ENCODE measurements at regions not wholly inside any gene's neighbourhood (a gene's known extent, or its start where the extent isn't known, plus 50 kb on each side); places are given as distances from the start of the nearest gene placed in this dataset.

GRCh38 chr21:26784974-26785373, 60.2 kb downstream of the ADAMTS1 start:
- DNase-seq (ENCODE audit: low spot score), result no peak

- DNase-seq (ENCODE audit: low spot score), result no peak
Measured at GRCh38 chr21:26783466-26784195, 61.6 kb downstream of the ADAMTS1 start.

GRCh38 chr21:26782747-26783146, 62.5 kb downstream of the ADAMTS1 start:
- no peak for DNase-seq (ENCODE audit: low spot score)

DNA sequence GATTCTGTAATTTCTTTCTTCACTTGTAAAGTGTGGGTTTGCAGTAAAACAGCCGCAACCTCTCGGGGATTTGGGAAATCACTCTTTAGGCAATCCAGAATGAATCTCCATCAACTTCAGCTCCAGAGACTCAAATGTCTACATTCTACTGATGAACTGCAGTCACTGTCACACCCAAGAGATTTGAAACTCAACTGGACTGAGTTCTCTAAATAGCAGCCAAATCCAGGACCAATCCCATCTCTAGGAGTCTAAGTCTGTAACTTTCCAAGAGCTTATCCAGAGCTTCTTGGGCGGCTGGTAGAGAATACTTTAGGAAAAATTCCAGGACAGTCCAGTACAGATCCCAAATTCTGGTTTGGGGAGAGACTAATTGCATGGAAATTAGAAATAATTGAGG, 62.9 kb downstream of the ADAMTS1 start:
- no peak for DNase-seq (ENCODE audit: low spot score)

GRCh38 chr21:26781331-26781730, 63.9 kb downstream of the ADAMTS1 start:
- no peak for DNase-seq (ENCODE audit: low spot score)

DNA sequence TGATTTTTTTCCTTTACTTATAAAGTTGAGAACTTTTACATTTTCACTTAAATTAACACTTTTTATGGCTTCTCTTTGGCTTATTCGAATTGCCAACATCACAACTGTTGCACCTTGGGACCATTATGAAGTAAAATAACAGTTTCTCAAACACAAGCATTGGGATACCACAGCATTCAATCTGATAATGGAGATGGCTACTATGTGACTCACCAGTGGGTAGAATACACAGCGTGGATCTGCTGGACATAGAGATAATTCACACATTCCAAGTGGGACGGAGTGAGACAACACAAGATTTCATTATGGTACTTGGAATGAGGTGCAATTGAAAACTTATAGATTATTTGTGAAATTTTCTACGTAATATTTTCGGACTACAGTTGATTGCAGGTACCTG, 68.0 kb downstream of the ADAMTS1 start:
- DNase-seq (ENCODE audit: low spot score), result no peak

GRCh38 chr21:26776310-26777021, 68.7 kb downstream of the ADAMTS1 start:
- DNase-seq (ENCODE audit: low spot score), result no peak

DNA sequence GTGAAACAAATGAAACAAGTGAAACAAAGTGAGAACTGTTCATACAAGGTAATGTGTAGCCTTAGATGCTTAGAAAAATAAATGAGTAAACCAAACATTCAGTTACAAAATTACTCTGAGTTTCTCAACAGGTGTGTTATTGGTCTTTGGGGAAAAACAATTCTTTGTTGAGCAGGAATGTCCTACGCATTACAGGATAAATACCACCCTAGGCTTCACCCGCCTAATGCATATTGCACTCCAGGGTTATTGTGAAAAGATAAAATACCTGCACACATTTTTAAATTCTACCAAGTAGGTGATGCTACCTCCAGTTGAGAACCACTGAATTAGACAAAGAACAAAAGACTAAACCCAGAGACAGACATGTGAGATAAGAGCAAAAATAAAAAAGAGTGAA, 72.2 kb downstream of the ADAMTS1 start:
- no peak for DNase-seq (ENCODE audit: low spot score)

DNA sequence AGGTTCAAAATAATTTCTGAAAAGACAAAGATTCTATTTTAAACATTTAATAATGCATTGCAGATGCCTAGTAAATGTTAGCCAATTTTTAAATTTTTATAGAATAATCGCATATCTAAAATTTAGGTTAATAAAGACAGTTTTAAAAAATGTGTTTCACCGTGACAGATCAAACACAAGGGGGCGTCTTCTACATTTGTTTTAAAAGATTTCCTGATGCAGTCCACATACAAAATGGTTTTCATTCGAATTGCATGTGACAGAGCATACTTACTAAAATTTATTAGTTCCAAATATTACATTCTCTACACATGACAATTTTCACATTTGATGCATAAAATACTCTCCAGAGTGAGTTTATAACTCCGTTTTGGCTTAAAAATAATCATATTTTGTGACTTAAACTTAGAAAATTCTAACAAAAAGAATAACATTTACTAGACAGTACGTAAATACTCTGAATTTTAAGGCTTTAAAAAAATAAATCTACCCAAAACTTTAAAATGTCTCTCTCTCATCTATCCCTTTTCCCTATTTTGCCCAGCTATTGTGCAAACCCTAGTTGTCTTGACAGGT, 75.5 kb downstream of the ADAMTS1 start:
- no peak for DNase-seq (ENCODE audit: low spot score)

DNA sequence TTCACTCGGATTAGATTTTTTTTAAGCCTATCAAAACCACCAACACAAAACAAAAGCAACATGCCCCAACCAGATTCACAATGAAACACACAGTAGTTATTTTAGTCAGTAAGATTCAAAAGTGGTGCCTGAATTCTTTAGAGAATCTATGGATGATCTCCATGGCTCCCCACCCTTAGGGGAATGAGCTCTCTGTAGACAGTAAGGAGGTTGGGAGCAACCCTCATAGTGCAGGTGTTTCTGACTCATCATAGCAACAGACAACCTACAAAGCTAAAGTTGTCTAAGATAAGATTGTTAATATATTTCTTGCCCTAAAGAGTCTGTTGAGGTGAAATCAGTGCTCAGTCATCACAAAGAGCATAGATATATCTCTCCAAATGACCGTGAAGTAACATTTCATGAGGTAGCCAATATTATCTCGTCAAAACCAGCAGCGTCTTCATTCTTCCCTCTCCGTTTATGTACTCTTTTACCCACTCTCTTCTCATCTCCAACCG, 78.3 kb downstream of the ADAMTS1 start:
- DNase-seq (ENCODE audit: low spot score), result no peak

DNA sequence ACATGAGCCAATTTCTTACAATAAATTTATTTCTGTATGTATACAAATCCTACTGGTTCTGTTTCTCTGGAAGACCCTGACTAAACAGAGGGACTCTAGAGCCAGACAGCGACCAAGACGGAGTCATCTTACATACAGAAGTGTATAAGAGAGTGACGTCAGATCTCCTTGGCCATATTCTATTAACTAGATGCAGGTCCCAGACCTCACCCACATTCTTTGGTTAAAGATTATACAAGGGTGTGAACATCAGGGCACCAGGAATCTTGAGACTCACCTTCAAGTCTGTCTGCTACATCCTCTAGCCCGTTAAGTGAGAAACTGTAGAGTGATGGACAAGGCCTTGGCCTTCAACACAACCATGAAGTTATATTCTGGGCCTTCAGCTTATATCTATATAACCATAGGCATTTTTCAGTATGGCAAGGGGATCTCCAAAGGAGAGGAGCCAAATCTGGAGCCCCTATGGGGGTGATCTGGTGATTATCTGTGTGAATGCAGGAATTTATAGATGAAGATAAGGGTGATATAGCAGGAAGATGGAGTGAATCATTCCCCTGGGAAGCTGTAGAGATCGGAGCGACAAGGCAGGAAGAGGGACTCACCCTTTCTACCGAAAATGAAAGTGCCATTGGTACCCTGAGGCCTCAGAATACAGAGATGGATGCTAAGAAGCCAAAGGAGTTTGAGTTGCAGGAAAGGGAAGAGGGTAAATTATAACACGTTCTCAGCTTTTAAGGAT, 83.9 kb downstream of the ADAMTS1 start:
- no peak for DNase-seq (ENCODE audit: low spot score)

- no peak for DNase-seq (ENCODE audit: low spot score)
Measured at GRCh38 chr21:26759731-26760130, 85.5 kb downstream of the ADAMTS1 start.

- no peak for DNase-seq (ENCODE audit: low spot score)
Measured at GRCh38 chr21:26758083-26758880, 86.9 kb downstream of the ADAMTS1 start.

DNA sequence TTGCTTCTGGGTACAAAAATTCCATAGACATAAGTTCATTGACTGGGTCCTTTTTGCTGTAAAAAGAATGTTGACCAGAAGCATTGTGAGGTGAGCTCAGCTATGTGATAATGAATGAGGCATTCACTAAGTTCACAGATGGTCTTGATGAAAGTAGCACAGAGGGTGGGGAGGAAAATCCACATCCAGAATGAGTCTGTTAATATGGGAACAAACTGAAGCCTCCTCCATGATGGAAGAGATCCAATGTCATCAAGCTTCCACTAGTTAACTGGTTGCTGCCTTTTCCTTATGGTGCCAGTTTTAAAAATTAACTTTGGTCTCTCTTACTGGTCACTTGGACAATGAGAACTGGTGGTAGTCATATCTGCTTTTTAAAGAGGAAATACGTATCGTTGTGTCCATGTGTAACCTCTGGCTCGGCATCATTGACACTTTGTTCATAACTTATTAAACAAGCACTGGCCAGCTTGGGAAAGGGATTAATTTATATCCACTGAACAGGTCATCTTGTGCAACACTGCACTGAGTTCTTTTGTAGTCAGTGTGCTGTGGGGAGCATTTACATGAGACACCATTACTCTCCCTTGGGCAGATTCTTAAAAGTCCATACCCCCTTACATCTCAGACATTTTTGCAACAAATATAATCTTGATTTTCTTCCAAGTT, 88.6 kb downstream of the ADAMTS1 start:
- DNase-seq (ENCODE audit: low spot score), result no peak

DNA sequence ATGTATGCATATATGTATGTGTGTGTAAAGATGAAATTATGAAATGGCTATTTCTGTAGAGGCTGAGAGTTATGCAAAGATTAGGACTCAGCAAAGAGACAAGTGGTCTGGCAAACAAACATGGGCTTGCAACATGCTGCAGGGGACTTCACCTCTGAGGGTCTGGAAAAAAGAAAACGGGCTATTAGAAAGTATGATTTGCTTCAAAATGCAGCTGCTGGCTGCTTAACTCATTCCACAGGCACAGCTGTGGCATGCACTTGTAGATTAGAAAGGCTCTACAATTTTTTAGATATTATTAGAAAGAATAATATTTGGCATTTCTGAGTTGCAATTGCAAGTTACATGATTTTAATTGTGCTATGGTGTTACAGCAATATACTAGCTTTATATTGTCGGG, 90.4 kb downstream of the ADAMTS1 start:
- DNase-seq (ENCODE audit: low spot score), result no peak

GRCh38 chr21:26753822-26754221, 91.4 kb downstream of the ADAMTS1 start:
- DNase-seq (ENCODE audit: low spot score), result no peak

- DNase-seq (ENCODE audit: low spot score), result no peak
Measured at GRCh38 chr21:26752849-26753248, 92.4 kb downstream of the ADAMTS1 start.

GRCh38 chr21:26751305-26751704, 93.9 kb downstream of the ADAMTS1 start:
- no peak for DNase-seq (ENCODE audit: low spot score)

DNA sequence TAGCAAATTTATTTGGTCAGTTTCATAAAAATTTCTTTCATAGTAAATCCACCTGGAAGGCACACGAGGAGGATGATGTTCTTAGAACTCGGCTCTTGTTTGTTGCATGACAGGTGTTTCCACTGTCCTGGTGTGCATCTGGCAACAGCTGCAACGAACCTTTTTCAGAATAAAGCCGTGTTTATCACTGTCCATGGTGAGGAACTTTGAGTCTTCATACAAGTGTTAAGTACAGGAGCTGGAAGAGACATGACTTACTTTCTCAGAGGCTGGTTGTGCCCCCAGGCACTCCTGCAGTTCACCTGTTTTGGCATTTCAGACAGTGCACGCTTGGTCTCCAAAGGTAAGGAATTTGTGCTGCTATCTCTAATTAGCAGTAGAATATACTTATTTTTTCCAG, 97.1 kb downstream of the ADAMTS1 start:
- no peak for DNase-seq (ENCODE audit: low spot score)

DNA sequence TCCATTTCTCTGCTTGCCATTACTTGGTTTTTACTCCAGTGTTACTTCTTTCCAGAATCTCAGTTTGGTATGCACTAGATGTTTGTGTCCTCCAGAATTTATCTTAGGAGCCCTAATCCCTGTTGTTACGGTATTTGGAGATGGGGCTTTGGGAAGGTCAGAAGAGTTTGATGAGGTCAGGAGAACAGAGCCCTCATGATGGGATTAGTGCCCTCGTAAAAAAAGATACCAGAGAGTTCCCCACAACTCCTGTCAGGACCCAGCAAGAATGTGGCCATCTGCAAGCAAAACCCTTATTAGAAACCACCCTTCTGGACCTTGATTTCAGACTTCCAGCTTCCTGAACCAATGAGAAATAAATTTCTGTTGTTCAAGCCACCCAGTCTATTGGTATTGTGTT, 98.0 kb downstream of the ADAMTS1 start:
- no peak for DNase-seq (ENCODE audit: low spot score)

DNA sequence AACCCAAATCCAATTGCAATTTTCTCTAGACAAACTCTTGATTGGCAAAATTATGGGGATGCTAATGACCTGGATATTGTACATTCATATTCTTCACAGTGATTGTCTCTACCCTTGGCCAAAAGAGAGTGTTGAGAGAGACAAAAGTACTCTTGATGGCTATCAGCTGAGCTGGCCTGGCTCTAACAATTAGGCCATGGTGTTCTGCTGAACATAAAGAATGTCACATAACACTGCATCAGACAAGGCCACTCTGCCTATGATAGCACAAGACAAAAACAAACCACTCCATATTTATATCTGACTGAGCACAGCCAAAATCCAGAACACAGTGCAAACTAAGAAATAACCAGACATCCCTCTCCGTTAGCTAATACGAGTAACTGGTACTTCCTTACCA, 101.7 kb downstream of the ADAMTS1 start:
- no peak for DNase-seq (ENCODE audit: low spot score)
